Neural progenitor cell (in vitro differentiated cells): ENCODE measurements at regions not wholly inside any gene's neighbourhood (a gene's known extent, or its start where the extent isn't known, plus 50 kb on each side); places are given as distances from the start of the nearest gene placed in this dataset.

ENCODE experiments used
- DNase-seq: peaks from one replicate; pipeline ENCODE4 v3.0.0-alpha.2; 2016; ENCODE audit warnings: low spot score
- H2AFZ ChIP-seq: fragments of 200-600 bp; sonication (generic); replicated peaks from 2 replicates; pipeline ENCODE4 v1.6.1; 2016; ENCODE audit warnings: antibody characterized with exemption
- H3F3A ChIP-seq: fragments of 200-600 bp; sonication (generic); 2 replicates; pipeline ENCODE4 v1.6.1; 2016; ENCODE audit warnings: antibody characterized with exemption, low read depth
- H3K27ac ChIP-seq: fragments of 200-600 bp; sonication (generic); 2 replicates; pipeline ENCODE4 v1.5.1; 2016; ENCODE audit warnings: mild to moderate bottlenecking
- H3K27me3 ChIP-seq: fragments of 200-600 bp; sonication (generic); 2 replicates; pipeline ENCODE4 v1.6.1; 2016; ENCODE audit warnings: mild to moderate bottlenecking, moderate library complexity
- H3K36me3 ChIP-seq: fragments of 200-600 bp; sonication (generic); 2 replicates; pipeline ENCODE4 v1.5.1; 2016
- H3K4me1 ChIP-seq: fragments of 200-600 bp; sonication (generic); 2 replicates; pipeline ENCODE4 v1.6.1; 2016; ENCODE audit warnings: mixed run types
- H3K4me2 ChIP-seq: fragments of 200-600 bp; sonication (generic); 2 replicates; pipeline ENCODE4 v1.6.1; 2016
- H3K4me3 ChIP-seq: fragments of 200-600 bp; sonication (generic); 2 replicates; pipeline ENCODE4 v1.5.1; 2016
- H3K79me2 ChIP-seq: fragments of 200-600 bp; sonication (generic); 2 replicates; pipeline ENCODE4 v1.6.1; 2016; ENCODE audit warnings: low read depth
- H3K9ac ChIP-seq: fragments of 200-600 bp; sonication (generic); 2 replicates; pipeline ENCODE4 v1.6.1; 2016
- H3K9me3 ChIP-seq: fragments of 200-600 bp; sonication (generic); 2 replicates; pipeline ENCODE4 v1.5.1; 2016; ENCODE audit warnings: low read depth
- H4K20me1 ChIP-seq: fragments of 200-600 bp; sonication (generic); 2 replicates; pipeline ENCODE4 v1.6.1; 2016; ENCODE audit warnings: low read depth
- H3K27ac Mint-ChIP-seq: 3 replicates; pipeline ENCODE4 v1.8.0; 2021; ENCODE audit warnings: mixed read lengths
- H3K27me3 Mint-ChIP-seq: 2 replicates; pipeline ENCODE4 v1.8.0; 2022; ENCODE audit warnings: low read depth, mild to moderate bottlenecking, inconsistent platforms, moderate library complexity, mixed read lengths; ENCODE audit not compliant: insufficient read depth
- H3K36me3 Mint-ChIP-seq: 3 replicates; pipeline ENCODE4 v1.8.0; 2021; ENCODE audit warnings: mixed read lengths
- H3K4me1 Mint-ChIP-seq: 3 replicates; pipeline ENCODE4 v1.8.0; 2021; ENCODE audit warnings: mixed read lengths
- H3K4me3 Mint-ChIP-seq: 3 replicates; pipeline ENCODE4 v1.8.0; 2021; ENCODE audit warnings: mild to moderate bottlenecking, moderate library complexity, mixed read lengths
- H3K9me3 Mint-ChIP-seq: 3 replicates; pipeline ENCODE4 v1.8.0; 2020; ENCODE audit warnings: mixed read lengths
- EZH2 ChIP-seq: fragments of 200-600 bp; sonication (generic); IDR thresholded peaks from 2 replicates; pipeline ENCODE4 v1.6.1; 2017; ENCODE audit warnings: antibody characterized with exemption, mild to moderate bottlenecking, moderate library complexity
- EZH2phosphoT487 ChIP-seq: fragments of 200-600 bp; sonication (generic); IDR thresholded peaks from 2 replicates; pipeline ENCODE4 v1.6.1; 2017; ENCODE audit warnings: antibody characterized with exemption
- TF ChIP-seq, protein P1 (sequence below): fragments of 200-600 bp; sonication (generic); IDR thresholded peaks from 2 replicates; pipeline ENCODE4 v1.5.1; 2017; ENCODE audit warnings: antibody characterized with exemption, mild to moderate bottlenecking

DNA sequence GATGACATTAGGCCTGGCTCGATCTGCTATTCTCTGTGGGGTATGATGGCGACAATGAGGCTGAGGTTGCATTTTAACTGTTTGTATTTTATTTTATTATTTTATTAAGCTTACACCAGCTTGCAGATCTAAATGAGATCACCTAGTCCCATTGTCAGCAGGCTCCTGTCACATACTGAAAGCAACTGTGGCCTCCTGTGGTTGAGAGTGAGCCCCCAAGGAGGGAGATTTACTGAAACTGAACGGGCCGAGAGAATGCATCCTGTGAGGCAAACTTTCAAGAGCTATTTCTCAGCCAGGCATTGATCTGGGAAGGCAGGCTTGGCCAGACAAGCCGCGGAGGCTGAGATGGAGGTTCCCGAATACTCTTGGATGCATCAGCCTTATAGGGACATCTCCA lies 210.4 kb upstream of the ARRDC4 start:
- Histone ChIP-seq H3K27me3 (no peaks in the 10 kb centered on the region), H3K9me3 (no peaks in the 10 kb centered on the region), H3K9ac (no peak overlapping the region), H3K79me2 (no peaks in the 10 kb centered on the region), H2AFZ (peak overlapping the region; percentile 38), H3K4me2 (no peak overlapping the region), H3K36me3 (no peaks in the 10 kb centered on the region), H4K20me1 (no peaks in the 10 kb centered on the region), H3F3A (peaks cover 3% of the 10 kb centered on the region), H3K4me3 (no peak overlapping the region), H3K4me1 (peaks cover 36% of the 10 kb centered on the region), H3K27ac (no peak overlapping the region)
- Mint-ChIP-seq H3K9me3 (peaks cover under 1% of the 10 kb centered on the region), H3K27me3 (no peaks in the 10 kb centered on the region), H3K4me1 (peaks cover 29% of the 10 kb centered on the region), H3K36me3 (no peaks in the 10 kb centered on the region), H3K27ac (no peak overlapping the region), H3K4me3 (no peak overlapping the region)
- DNase-seq, result peak; percentile 41
- TF ChIP-seq EZH2phosphoT487 (no peak), EZH2 (no peak)
- TF ChIP-seq, protein P1, sequence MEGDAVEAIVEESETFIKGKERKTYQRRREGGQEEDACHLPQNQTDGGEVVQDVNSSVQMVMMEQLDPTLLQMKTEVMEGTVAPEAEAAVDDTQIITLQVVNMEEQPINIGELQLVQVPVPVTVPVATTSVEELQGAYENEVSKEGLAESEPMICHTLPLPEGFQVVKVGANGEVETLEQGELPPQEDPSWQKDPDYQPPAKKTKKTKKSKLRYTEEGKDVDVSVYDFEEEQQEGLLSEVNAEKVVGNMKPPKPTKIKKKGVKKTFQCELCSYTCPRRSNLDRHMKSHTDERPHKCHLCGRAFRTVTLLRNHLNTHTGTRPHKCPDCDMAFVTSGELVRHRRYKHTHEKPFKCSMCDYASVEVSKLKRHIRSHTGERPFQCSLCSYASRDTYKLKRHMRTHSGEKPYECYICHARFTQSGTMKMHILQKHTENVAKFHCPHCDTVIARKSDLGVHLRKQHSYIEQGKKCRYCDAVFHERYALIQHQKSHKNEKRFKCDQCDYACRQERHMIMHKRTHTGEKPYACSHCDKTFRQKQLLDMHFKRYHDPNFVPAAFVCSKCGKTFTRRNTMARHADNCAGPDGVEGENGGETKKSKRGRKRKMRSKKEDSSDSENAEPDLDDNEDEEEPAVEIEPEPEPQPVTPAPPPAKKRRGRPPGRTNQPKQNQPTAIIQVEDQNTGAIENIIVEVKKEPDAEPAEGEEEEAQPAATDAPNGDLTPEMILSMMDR, result no peak

GRCh38 chr15:97755726-97756125 lies 204.8 kb upstream of the ARRDC4 start:
- Mint-ChIP-seq H3K4me3 (no peak overlapping the region), H3K27ac (no peak overlapping the region), H3K27me3 (peaks cover 4% of the 10 kb centered on the region), H3K36me3 (no peaks in the 10 kb centered on the region), H3K9me3 (peaks cover 3% of the 10 kb centered on the region), H3K4me1 (peaks cover under 1% of the 10 kb centered on the region)
- H3K4me3 ChIP-seq, result no peak overlapping the region
- H3K27me3 ChIP-seq, result peaks cover 10% of the 10 kb centered on the region
- no peaks in the 10 kb centered on the region for H3K36me3 ChIP-seq
- H3K4me1 ChIP-seq, result peaks cover 7% of the 10 kb centered on the region
- H3K4me2 ChIP-seq, result no peak overlapping the region
- H3K9ac ChIP-seq, result no peak overlapping the region
- no peaks in the 10 kb centered on the region for H4K20me1 ChIP-seq
- H3K9me3 ChIP-seq, result no peaks in the 10 kb centered on the region
- no peak overlapping the region for H3K27ac ChIP-seq
- TF ChIP-seq EZH2, result no peak
- TF ChIP-seq EZH2phosphoT487, result no peak
- TF ChIP-seq, protein P1, result no peak
- no peaks in the 10 kb centered on the region for H3F3A ChIP-seq
- H2AFZ ChIP-seq, result no peak overlapping the region
- no peaks in the 10 kb centered on the region for H3K79me2 ChIP-seq
- DNase-seq, result no peak

DNA sequence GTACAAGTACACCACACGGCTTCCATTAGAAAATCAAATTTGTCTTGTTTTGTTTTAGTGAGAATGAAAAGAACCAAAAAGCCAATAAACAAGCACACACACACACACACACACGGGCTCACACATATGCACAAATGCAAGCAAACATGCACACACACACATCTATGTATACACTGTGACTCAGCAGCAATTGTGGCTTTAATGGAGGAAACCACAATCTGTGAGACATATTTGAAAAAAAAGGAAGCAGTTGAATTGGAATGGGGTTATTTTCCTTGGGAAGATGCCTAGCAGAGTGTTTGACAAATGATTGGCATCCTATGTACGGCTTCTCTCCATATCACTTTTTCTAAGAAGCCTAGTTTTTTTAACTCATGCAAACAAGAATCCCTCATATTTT lies 201.1 kb upstream of the ARRDC4 start:
- Mint-ChIP-seq H3K36me3 (no peaks in the 10 kb centered on the region), H3K27ac (no peak overlapping the region), H3K4me1 (no peaks in the 10 kb centered on the region), H3K27me3 (peaks cover 9% of the 10 kb centered on the region), H3K9me3 (peaks cover 3% of the 10 kb centered on the region), H3K4me3 (no peak overlapping the region)
- no peak for TF ChIP-seq EZH2phosphoT487
- TF ChIP-seq, protein P1, result no peak
- no peak for TF ChIP-seq EZH2
- Histone ChIP-seq H3K4me3 (no peak overlapping the region), H3K4me2 (no peak overlapping the region), H3F3A (no peaks in the 10 kb centered on the region), H2AFZ (no peak overlapping the region), H3K27me3 (peaks cover 10% of the 10 kb centered on the region), H3K4me1 (no peaks in the 10 kb centered on the region), H4K20me1 (no peaks in the 10 kb centered on the region), H3K9me3 (no peaks in the 10 kb centered on the region), H3K36me3 (no peaks in the 10 kb centered on the region), H3K9ac (no peak overlapping the region), H3K27ac (no peak overlapping the region), H3K79me2 (no peaks in the 10 kb centered on the region)
- no peak for DNase-seq
